HG03565 (cell line): ENCODE measurements at regions not wholly inside any gene's neighbourhood (a gene's known extent, or its start where the extent isn't known, plus 50 kb on each side); places are given as distances from the start of the nearest gene placed in this dataset.
"Not testable (repeated sequence)": the region's sequence is repeated elsewhere in the genome, so short reads cannot be mapped to it uniquely, and the experiment has no call there.

ENCODE experiments used
- ATAC-seq: cut with Tn5 transposase; IDR thresholded peaks from one replicate; pipeline ENCODE4 v1.9.1; 2021; ENCODE audit warnings: mild to moderate bottlenecking, moderate library complexity; ENCODE audit not compliant: unreplicated experiment

DNA sequence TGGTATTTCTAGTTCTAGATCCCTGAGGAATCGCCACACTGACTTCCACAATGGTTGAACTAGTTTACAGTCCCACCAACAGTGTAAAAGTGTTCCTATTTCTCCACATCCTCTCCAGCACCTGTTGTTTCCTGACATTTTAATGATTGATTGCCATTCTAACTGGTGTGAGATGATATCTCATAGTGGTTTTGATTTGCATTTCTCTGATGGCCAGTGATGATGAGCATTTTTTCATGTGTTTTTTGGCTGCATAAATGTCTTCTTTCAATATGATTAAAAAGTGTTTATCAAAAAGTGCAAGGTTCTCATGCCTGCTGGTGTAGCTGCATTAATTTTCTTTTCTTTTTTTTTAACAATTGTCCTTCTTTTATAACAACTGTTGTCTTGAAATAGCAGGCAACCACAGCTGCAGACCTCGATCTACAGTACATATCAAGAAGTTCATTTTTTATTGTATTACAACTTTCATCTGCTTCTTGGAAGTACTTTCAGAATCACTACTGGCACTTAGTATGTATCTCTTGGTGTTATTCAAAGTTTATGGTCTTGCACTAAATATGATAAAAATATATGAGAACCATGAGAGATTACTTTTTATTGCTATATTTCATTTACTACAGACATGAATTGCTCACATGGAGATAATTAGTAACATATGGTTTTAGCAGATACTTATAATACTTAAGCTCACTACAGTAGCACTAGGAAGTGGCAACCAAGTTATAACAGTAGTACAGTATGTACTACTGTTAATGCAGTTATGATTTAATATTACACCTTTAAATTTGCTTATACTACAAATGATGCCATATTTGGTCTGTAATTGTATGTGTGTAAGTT is 358.0 kb downstream of the ETV1 start:
- not testable (repeated sequence) for ATAC-seq

- ATAC-seq = no peak
Measured at GRCh38 chr7:13633857-13634256, 355.6 kb downstream of the ETV1 start.

DNA sequence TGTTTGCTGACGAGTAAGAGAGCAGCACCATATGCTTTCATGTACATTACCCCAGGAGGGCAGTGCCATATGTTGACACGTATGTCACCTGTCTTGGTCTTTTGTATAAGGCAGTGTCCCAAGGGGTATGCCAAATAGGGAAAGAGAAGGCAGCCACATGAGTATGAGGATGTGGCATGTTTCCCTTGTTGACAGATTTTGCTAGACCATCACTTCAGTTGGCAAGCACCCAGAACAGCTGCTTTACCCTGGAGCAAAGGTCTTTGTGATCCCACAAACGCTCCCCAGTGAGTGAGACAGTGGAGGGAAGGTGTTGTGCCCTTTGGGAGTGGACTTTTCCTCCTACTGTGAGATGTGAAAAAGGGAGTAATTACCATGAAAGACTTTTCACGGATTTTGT is 350.1 kb downstream of the ETV1 start:
- no peak for ATAC-seq

DNA sequence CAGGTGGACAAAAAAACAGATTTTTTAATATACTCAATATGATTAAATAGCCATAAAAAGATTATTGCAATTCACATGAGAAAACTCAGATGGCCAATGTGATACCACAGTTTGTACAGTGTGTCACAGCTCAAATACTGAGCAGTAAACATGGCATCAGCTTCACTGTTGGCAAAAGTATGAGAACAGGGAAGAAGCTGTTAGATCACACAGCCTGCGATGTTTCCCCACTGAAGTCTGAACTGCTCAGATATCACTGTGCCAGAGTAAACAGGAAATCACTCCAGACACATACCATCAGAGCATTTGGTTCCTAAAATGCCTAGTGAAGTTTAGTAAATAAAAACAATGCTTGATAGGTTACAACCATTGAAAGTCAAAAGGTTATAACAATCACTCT is 347.8 kb downstream of the ETV1 start:
- ATAC-seq = no peak

DNA sequence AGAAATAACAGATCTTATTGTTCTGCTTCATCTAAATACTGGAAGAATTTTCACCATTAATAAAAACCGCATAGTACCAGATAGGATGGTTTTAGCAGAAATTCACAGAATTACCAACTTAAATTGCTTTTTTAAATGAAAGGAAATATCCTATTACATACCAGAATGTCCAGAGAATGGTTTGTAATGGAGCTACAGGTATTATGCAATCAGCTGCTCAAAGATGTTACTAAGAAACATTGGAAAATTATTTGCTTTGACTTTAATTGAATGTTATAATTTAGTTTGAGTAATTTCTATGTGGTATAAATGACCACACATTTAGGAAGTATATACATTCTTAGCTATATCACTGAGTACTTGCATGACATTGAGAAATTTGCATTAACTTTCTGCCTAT is 338.3 kb downstream of the ETV1 start:
- no peak for ATAC-seq

GRCh38 chr7:13656330-13656729 is 333.1 kb downstream of the ETV1 start:
- no peak for ATAC-seq

GRCh38 chr7:13673290-13673689 is 316.2 kb downstream of the ETV1 start:
- ATAC-seq = no peak

DNA sequence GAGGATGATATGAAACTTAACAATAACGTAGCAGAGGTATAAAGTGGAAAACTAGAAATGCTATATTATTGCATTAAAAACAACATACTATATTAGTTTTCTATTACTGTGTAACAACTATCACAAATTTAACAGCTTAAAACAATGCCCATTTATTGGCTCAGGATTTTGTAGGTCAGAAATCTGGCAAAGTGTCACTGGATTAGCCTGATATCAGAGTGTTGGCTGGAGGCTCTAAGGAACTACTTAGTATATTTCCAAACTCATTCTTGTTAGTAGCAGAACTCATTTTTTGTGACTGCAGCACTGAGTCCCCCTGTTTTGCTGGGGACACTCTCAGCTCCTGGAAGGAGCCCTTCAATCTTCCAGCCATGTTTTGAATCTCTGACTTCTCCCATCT is 306.8 kb downstream of the ETV1 start:
- ATAC-seq = no peak

- no peak for ATAC-seq
Measured at GRCh38 chr7:13687500-13687899, 302.0 kb downstream of the ETV1 start.

GRCh38 chr7:13692548-13692947 is 296.9 kb downstream of the ETV1 start:
- no peak for ATAC-seq

- ATAC-seq = no peak
Measured at GRCh38 chr7:13702251-13702650, 287.2 kb downstream of the ETV1 start.

DNA sequence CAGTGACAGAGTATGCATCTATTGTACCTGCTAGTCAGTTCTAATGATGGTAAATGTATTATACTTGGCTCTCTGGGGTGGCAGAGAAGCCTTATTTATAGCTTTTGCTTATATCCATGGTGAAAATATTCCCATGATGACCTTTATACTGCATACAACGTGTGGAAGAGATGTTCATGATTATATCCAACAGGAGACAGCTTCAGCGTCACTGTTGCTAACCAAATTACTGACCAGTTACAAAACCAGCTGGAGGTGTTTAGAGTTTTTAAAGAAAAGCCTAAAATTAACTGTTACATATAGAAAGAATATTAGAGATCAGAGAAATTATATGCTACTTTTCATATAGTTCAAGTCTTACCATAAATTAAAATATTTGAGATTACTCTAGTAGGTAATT is 280.8 kb downstream of the ETV1 start:
- no peak for ATAC-seq

DNA sequence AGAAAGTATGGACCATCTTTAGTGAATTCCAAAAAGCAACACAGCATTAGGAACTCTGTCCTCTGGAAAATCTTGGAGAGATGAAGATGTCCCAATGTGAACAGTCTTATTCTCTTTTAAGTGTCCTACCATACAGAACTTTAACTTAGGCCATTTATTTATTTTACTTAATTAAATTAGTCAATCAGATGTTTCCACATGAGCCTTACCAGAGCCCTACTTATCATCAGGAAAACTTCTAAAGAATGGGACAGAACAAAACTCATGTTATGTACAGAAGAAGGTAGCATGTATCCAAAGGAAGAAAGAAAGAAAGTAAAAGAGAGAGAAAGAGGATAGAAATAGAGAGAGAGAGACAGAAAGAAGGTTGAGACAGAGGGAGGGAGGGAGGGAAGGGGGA is 276.4 kb downstream of the ETV1 start:
- ATAC-seq = no peak

GRCh38 chr7:13715534-13715933 is 273.9 kb downstream of the ETV1 start:
- no peak for ATAC-seq

DNA sequence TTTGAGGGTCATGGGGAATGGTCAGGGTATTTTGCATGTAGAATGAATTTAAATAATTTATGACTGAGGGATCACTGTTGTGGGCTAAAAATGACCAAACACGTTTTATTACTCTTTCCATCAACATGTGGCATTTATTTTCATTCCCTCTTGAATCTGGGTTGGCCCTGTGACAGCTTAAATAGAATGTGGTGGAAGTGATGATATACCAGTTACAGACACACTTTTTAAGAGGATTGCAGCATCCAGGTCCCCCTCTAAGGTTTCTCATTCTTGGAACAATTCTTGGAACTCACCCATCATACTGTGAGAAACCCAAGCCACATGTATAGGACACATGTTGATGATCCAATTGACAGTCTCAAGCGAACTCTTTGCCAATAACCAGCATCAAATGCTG is 272.4 kb downstream of the ETV1 start:
- no peak for ATAC-seq

DNA sequence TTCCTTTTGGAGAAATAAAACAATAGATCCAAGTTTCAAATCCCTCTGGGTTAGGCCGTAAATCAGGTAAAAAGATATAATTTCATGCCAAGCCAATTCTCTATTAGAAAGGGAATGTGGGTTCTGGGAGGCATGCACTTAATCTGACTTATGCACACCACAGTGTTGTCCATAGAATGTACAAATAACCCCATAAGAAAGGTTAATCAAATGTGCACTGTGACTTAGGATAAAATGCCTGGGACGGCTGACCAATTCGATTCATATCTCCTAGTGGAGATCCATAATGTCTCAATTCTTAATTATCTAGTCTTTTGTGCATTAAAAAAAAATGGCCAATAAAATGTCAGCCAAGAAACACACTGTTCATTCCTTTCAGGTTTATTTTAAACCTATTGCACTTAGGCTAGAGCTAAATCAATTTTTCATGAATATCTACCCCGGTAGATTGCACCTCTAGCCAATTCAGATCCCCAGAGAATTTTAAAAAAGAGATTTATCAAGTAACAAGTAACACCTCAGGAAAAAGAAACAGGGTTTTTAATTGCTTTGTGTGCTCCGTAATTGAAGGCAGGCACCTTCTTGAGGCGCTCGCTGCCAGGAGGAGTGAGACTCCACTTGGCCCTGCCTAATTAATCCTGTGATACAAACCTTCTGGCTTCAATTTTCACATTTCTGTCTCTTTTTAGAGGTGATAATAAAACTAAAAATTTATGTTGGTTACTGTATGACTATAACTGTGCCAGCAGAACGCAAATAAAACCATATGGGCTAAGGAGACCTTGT is 265.1 kb downstream of the ETV1 start:
- ATAC-seq = no peak

DNA sequence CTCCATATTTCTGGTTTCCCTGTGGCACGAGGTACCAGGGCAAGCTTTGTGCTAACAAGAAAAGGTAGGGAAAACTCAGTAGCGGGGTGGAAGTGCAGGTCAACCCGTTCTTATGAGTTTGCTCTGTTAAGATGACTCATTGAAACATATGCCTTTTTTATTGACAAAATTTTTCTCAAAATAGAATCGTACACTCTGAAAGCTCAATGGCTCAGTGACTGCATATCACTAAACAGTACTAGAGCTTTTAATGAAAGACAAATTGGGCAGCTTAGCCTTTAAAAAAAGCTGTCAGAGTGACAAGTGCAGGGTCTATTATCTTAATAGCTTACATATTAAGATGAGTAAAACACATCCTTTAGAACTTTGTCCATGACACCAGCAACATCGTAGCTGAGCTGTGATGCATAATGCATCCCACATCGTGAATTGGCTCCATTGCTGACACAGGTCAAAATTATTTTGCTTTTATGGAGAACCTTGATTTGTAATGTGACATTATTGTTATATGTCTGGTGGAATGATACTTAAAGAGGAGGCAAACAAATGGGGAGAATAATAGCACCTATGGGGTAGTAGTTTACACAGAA is 264.4 kb downstream of the ETV1 start:
- ATAC-seq = no peak

DNA sequence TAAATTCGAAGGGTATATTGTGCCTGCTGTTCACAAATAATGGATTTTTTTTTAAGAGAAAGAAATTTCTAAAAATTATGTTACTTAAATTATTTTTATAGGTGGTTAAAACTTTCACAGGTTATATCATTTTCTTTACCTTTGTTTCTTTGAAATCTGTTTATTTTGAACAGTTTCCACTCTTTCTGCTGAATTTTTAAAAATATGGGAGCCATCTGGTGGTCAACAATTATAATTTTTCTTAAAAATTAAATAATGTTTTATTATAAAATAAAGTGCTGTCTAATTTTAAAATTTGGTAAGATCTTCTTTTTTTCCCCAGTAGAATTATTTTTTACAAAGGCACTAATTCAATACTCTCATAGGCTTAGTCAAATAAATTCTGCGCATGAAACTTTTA is 263.9 kb downstream of the ETV1 start:
- no peak for ATAC-seq

GRCh38 chr7:13727279-13727678 is 262.2 kb downstream of the ETV1 start:
- ATAC-seq = no peak

DNA sequence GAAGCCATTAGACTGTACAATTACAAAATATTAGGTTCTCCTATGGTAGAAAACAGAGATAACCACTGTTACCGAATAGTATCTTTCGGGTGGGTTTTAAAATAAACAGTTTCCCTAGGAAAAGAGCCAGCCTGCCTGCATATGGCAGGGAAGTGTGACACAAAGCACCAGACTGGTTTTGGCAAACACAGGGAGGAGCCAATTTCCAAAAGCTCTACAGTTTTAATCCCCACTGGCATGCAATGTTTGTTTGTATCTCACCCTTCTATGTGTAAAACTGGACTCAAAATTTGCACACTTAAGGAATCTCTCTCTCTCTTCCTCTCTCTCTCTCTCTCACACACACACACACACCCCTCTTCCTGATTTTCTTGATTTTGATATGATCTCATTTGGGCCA is 261.7 kb downstream of the ETV1 start:
- ATAC-seq = no peak

DNA sequence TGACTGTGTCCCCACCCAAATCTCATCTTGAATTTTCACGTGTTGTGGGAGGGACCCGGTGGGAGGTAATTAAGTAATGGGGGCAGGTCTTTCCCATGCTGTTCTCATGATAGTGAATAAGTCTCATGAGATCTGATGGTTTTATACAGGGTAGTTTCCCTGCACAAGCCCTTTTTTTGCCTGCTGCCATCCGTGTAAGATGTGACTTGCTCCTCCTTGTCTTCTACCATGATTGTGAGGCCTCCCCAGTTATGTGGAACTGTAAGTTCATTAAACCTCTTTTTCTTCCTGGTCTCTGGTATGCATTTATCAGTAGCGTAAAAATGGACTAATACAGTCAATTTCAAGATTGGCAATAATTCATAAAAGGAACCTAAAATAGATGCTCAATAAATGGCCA is 261.0 kb downstream of the ETV1 start:
- ATAC-seq = not testable (repeated sequence)

DNA sequence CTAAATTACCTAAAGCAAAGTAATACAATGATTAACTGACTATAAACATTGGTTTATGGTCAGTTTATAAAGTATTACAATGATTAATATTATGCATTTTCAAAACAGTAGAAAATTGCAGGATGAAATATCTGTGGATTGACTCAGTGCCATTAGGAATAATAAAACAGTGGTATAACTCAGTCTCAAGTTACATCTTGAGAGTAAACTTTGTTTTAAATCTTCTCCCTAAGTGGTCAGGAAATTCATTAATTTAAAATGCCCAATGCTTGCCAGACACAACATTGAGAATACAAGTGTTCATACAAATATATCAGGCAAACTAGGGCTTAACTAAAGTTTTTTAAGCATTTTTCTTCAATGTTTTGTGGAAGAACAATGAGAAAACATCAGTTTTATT is 257.8 kb downstream of the ETV1 start:
- ATAC-seq = no peak
